Neural crest cell (in vitro differentiated cells): ENCODE measurements at regions not wholly inside any gene's neighbourhood (a gene's known extent, or its start where the extent isn't known, plus 50 kb on each side); places are given as distances from the start of the nearest gene placed in this dataset.

Experiments
- DNase-seq: peaks from one replicate; pipeline ENCODE4 v3.0.0; 2021; ENCODE audit warnings: low read depth, mixed read lengths, low spot score
- H3K27ac Mint-ChIP-seq: one replicate; pipeline ENCODE4 v1.8.0; 2021; ENCODE audit warnings: mild to moderate bottlenecking, mixed read lengths; ENCODE audit not compliant: unreplicated experiment
- H3K27me3 Mint-ChIP-seq: 2 replicates; pipeline ENCODE4 v1.8.0; 2021; ENCODE audit warnings: low read depth, mild to moderate bottlenecking, mixed read lengths
- H3K36me3 Mint-ChIP-seq: 2 replicates; pipeline ENCODE4 v1.8.0; 2021; ENCODE audit warnings: low read depth, mild to moderate bottlenecking, mixed read lengths
- H3K4me1 Mint-ChIP-seq: 2 replicates; pipeline ENCODE4 v1.8.0; 2021; ENCODE audit warnings: mixed read lengths
- H3K4me3 Mint-ChIP-seq: one replicate; pipeline ENCODE4 v1.8.0; 2021; ENCODE audit warnings: mild to moderate bottlenecking, mixed read lengths
- H3K9me3 Mint-ChIP-seq: 2 replicates; pipeline ENCODE4 v1.8.0; 2021; ENCODE audit warnings: mixed read lengths
- CTCF ChIP-seq: fragments of 200-600 bp; sonication (generic); conservative IDR thresholded peaks from 2 replicates; pipeline ENCODE4 v1.5.0; 2021; ENCODE audit warnings: antibody characterized with exemption, mild to moderate bottlenecking

- H3K27ac Mint-ChIP-seq, result no peak overlapping the region
- H3K4me1 Mint-ChIP-seq, result no peaks in the 10 kb centered on the region
- no peak overlapping the region for H3K4me3 Mint-ChIP-seq
- TF ChIP-seq CTCF, result no peak
- H3K36me3 Mint-ChIP-seq, result no peaks in the 10 kb centered on the region
- H3K9me3 Mint-ChIP-seq, result peaks cover 7% of the 10 kb centered on the region
- H3K27me3 Mint-ChIP-seq, result peaks cover 16% of the 10 kb centered on the region
- no peak for DNase-seq
Measured at GRCh38 chr12:67217647-67218046, 51.5 kb upstream of the CAND1 start.
